ENCODE measurements at regions not wholly inside any gene's neighbourhood (a gene's known extent, or its start where the extent isn't known, plus 50 kb on each side); places are given as distances from the start of the nearest gene placed in this dataset.

DNA sequence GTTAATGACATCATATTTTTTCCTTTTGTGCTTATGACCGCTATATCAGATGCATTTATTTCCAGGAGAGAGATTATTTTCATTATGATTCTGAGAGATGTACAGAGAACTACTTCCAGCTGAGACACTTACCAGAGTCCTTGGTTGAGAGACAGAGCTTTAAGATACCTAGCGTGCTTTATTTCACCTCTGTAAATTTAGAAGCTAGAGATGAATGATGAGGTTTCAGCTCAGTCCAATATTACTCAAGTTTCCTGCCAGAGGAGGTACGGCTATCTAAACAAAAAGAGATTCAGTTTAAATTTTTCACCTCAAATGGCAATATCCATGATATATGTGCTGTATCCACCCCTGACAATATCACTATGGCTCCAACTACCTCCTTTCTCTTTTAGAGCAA, 182.6 kb upstream of the FAM3C start:
- TF ChIP-seq, protein P1, sequence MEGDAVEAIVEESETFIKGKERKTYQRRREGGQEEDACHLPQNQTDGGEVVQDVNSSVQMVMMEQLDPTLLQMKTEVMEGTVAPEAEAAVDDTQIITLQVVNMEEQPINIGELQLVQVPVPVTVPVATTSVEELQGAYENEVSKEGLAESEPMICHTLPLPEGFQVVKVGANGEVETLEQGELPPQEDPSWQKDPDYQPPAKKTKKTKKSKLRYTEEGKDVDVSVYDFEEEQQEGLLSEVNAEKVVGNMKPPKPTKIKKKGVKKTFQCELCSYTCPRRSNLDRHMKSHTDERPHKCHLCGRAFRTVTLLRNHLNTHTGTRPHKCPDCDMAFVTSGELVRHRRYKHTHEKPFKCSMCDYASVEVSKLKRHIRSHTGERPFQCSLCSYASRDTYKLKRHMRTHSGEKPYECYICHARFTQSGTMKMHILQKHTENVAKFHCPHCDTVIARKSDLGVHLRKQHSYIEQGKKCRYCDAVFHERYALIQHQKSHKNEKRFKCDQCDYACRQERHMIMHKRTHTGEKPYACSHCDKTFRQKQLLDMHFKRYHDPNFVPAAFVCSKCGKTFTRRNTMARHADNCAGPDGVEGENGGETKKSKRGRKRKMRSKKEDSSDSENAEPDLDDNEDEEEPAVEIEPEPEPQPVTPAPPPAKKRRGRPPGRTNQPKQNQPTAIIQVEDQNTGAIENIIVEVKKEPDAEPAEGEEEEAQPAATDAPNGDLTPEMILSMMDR (IDR thresholded peaks at IDR 0.05): no peak
- no peak for TF ChIP-seq POLR2A (IDR thresholded peaks at IDR 0.05)

Measured in esophagus squamous epithelium (tissue), 4 donors.